GM19438 (cell line): ENCODE measurements at regions not wholly inside any gene's neighbourhood (a gene's known extent, or its start where the extent isn't known, plus 50 kb on each side); places are given as distances from the start of the nearest gene placed in this dataset.

ENCODE experiments used
- ATAC-seq: cut with Tn5 transposase; IDR thresholded peaks from one replicate; pipeline ENCODE4 v1.9.1; 2021; ENCODE audit warnings: low read depth; ENCODE audit not compliant: unreplicated experiment

DNA sequence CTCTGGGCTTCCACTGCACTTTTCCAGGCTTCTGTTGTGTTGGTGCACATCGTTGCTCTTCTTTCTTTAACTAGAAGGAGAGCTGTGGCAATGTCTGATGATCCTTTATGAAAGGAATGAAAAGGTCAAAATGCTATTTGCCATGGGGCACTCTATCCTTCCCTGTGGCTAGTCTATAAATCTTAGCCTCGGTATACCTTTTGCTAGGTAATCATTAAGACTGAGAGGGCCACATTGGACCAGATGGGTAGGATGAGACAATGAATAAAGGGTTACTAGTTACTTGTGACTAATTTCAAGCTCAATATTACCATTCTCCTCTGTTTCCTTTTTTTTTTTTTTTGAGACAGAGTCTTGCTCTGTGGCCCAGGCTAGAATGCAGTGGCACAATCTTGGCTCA lies 89.4 kb upstream of the C1orf87 start:
- no peak for ATAC-seq

GRCh38 chr1:60160141-60160540 lies 86.6 kb upstream of the C1orf87 start:
- no peak for ATAC-seq

- no peak for ATAC-seq
Measured at GRCh38 chr1:60156371-60156770, 82.8 kb upstream of the C1orf87 start.

GRCh38 chr1:60153961-60154360 lies 80.4 kb upstream of the C1orf87 start:
- ATAC-seq: no peak

- ATAC-seq: no peak
Measured at GRCh38 chr1:60152891-60153290, 79.3 kb upstream of the C1orf87 start.

- ATAC-seq: no peak
Measured at GRCh38 chr1:60151311-60151710, 77.7 kb upstream of the C1orf87 start.

DNA sequence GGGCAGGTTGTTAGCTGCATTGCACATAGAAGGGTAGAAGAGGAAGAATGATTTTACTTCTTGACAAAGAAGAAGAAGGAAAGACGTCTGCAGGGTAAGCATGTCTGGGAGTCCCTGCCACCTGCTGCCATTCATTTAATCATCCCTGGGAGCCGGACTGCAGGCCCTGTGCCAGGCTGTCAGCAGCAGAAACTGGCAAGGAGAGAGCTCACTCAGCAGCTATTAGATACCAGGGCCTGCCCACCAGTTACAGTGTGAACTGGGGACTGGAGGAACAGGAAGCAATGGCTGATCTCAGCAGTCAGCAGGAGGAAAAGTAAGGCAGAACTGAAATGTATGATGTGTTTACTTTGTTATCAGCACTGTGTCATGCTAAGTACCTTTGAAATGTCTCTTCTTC lies 75.7 kb upstream of the C1orf87 start:
- no peak for ATAC-seq

- no peak for ATAC-seq
Measured at GRCh38 chr1:60146884-60147283, 73.3 kb upstream of the C1orf87 start.

GRCh38 chr1:60145771-60146170 lies 72.2 kb upstream of the C1orf87 start:
- no peak for ATAC-seq

DNA sequence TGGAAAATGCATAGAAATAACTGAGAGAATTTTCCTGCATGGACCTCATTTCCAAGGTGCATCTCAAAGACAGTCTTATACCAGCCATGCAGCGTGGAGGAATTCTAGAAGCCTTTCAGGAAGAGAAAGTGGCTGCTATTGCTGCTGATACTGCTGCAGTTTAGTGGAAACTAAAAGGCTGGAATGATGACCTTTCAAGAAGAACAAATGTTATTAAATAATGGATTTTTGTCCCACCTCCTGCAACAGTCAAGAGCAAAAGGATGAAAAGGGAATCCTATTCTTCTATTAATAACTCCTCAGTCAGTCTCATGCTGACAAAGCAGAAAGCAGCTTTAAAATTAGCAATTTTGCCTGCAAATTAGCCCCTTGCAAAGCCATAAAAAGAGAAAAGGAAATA lies 68.2 kb upstream of the C1orf87 start:
- no peak for ATAC-seq

DNA sequence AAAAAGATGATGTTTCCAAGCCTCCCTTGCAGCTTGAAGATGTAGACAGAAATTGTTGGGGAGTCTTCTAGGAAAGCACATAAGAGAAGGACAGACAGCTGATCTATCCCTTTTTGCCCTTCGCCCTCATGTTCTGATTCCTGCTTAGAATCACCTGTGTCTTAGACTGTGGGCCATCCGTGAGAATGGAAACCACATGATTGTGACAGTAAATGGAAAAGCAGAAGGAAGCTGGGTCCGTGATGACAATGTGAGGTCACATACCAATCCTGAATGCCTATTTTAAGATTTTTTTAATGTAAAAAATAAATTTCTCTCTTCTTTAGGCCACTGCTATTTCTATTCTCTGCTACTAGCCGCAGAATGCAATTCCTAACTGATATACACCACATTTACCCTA lies 67.7 kb upstream of the C1orf87 start:
- no peak for ATAC-seq

- no peak for ATAC-seq
Measured at GRCh38 chr1:60137406-60137805, 63.8 kb upstream of the C1orf87 start.

GRCh38 chr1:60136395-60136794 lies 62.8 kb upstream of the C1orf87 start:
- no peak for ATAC-seq

- ATAC-seq: no peak
Measured at GRCh38 chr1:60134716-60135115, 61.1 kb upstream of the C1orf87 start.

DNA sequence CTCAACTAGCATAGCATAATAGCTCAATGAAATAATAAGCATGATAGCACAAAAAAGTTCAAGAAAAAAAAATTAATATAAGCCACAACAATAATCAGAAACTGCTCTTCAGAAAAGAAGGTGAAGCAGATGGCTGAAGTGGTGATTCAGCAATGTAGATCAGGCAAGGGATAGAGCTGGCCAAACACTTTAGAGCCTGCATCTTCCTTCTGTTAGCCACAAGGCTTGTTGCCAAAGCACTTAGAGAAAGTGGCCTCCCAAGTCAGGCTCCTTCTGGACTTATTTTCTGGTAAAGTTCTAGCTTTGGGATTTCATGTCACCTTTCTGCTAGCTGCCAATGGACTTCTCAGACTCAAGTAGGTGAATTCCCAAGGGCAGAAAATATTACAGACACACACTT lies 60.3 kb upstream of the C1orf87 start:
- no peak for ATAC-seq

DNA sequence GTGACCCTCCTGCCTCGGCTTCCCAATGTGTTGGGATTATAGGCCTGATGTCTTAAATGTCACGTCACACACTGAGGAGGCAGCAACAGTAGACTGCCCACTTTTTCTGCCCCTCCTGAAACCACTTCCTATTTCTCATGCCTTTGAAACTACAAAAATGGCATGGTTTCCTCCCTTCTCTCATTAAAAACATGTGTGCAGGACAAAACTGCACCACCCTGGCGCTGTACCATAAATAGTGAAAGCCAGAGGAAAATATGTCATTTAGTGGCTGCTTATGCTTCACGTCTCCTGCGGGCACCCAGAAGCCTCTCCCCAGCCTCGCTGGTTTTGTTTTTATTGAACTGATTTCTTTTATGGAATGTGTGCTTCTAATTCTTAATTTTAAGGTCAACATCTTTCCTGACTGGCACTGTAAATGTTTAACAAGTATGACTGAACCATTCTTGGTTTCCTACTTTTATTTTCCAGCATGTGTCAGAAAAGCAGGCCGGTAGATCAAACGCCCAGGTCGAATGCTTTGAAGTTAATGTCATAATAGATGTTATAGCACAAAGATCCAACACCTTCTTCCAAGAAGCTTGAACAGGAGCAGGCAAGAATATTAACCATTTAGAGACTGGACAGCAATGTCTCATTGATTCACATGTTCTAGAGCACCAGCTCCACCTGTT lies 59.6 kb upstream of the C1orf87 start:
- ATAC-seq: no peak

- no peak for ATAC-seq
Measured at GRCh38 chr1:60132108-60132507, 58.5 kb upstream of the C1orf87 start.

DNA sequence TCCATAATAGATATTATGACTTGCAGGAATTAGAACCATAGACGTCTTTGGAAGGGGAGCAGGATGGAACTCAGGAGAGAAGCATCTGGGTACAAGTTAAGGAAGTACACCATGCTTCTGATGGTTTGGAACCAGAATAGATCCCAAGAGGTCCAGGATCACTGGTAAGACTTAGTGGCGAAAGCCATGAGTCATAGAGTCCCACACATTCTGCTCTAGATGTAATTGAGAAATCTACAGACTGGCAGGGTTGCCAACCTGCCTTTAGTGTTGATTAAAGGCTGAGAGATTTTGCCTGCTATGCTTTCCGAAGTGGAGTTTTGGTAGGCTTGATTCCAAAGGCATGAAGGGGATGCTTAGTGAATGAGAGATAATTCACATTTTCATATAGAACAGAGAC lies 57.1 kb upstream of the C1orf87 start:
- no peak for ATAC-seq

DNA sequence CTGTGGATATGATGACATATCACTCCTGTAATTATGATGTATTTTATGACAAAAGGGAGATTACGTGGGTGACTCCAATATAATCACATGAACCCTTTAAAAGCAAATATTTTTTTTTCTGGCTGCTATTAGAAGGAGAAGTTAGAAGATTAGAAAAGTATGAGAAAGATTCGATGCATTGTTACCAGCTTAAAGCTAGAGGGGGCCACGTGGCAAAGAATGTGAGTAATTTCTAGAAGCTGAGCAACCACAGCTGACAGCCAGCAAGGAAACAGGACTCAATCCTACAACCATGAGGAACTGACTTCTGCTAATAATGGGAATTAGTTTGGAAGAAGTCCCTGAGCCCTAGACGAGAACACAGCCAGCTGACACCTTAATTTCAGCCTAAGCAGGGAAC lies 56.3 kb upstream of the C1orf87 start:
- no peak for ATAC-seq

- no peak for ATAC-seq
Measured at GRCh38 chr1:60126723-60127122, 53.2 kb upstream of the C1orf87 start.
